ENCODE measurements at regions not wholly inside any gene's neighbourhood (a gene's known extent, or its start where the extent isn't known, plus 50 kb on each side); places are given as distances from the start of the nearest gene placed in this dataset.
"Not testable (repeated sequence)": the region's sequence is repeated elsewhere in the genome, so short reads cannot be mapped to it uniquely, and the experiment has no call there.

DNA sequence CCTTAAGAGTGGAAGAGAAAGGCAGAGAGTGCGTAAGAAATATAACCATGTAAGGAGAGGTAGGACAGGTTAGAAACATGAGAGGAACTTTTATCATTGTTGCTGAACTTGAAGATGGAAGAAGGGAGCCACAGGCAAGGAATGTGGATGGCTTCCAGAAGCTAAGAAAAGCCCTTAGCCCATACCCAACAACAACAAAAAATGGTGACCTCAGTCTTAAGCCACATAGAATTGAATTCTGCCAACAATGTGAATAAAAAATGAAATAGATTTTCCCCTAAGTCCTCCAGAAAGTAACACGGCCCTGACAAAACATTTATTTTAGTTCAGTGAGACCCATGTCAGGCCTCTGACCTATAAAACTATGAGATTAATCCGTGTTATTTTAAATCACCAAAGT lies 767.3 kb downstream of the FAM181B start:
- no peak overlapping the region for H3K4me3 ChIP-seq (replicated peaks; ENCODE audit: insufficient read depth, low read length)
- H3K27ac ChIP-seq (replicated peaks), result no peak overlapping the region
- no peak for DNase-seq (ENCODE audit: low read depth in 1 of 2, low spot score in 1 of 2)
- TF ChIP-seq, protein P1, sequence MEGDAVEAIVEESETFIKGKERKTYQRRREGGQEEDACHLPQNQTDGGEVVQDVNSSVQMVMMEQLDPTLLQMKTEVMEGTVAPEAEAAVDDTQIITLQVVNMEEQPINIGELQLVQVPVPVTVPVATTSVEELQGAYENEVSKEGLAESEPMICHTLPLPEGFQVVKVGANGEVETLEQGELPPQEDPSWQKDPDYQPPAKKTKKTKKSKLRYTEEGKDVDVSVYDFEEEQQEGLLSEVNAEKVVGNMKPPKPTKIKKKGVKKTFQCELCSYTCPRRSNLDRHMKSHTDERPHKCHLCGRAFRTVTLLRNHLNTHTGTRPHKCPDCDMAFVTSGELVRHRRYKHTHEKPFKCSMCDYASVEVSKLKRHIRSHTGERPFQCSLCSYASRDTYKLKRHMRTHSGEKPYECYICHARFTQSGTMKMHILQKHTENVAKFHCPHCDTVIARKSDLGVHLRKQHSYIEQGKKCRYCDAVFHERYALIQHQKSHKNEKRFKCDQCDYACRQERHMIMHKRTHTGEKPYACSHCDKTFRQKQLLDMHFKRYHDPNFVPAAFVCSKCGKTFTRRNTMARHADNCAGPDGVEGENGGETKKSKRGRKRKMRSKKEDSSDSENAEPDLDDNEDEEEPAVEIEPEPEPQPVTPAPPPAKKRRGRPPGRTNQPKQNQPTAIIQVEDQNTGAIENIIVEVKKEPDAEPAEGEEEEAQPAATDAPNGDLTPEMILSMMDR (IDR thresholded peaks at IDR 0.05; ENCODE audit: insufficient read depth, low read length), result no peak
- TF ChIP-seq POLR2AphosphoS5 (IDR thresholded peaks at IDR 0.05; ENCODE audit: low read depth), result no peak
- no peaks in the 10 kb centered on the region for H3K27me3 ChIP-seq (ENCODE audit: insufficient read depth, poor library complexity, severe bottlenecking)

DNA sequence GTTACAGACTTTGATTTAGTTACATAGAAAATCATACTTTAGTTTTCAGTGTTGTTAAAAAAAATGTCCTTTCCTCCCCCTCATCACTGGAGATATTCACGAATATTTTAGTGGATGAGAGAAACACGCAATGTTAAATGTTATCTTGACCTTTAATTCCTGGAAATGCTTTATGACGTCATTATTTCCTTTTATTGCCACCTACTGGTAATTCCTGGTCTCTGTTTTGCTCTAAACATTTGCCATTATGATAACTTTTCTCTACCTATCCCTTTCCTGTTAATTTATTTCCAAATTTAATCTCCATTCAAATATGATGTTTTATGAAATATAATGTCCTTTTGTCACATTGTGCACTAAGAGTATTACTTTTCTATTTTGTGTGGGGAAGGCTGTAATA lies 770.6 kb downstream of the FAM181B start:
- no peak for DNase-seq (ENCODE audit: low read depth in 1 of 2, low spot score in 1 of 2)
- Histone ChIP-seq H3K27ac (replicated peaks) (no peak overlapping the region), H3K4me3 (replicated peaks; ENCODE audit: insufficient read depth, low read length) (no peak overlapping the region), H3K27me3 (ENCODE audit: insufficient read depth, poor library complexity, severe bottlenecking) (no peaks in the 10 kb centered on the region)
- TF ChIP-seq, protein P1 (IDR thresholded peaks at IDR 0.05; ENCODE audit: insufficient read depth, low read length), result no peak
- TF ChIP-seq, protein P2, sequence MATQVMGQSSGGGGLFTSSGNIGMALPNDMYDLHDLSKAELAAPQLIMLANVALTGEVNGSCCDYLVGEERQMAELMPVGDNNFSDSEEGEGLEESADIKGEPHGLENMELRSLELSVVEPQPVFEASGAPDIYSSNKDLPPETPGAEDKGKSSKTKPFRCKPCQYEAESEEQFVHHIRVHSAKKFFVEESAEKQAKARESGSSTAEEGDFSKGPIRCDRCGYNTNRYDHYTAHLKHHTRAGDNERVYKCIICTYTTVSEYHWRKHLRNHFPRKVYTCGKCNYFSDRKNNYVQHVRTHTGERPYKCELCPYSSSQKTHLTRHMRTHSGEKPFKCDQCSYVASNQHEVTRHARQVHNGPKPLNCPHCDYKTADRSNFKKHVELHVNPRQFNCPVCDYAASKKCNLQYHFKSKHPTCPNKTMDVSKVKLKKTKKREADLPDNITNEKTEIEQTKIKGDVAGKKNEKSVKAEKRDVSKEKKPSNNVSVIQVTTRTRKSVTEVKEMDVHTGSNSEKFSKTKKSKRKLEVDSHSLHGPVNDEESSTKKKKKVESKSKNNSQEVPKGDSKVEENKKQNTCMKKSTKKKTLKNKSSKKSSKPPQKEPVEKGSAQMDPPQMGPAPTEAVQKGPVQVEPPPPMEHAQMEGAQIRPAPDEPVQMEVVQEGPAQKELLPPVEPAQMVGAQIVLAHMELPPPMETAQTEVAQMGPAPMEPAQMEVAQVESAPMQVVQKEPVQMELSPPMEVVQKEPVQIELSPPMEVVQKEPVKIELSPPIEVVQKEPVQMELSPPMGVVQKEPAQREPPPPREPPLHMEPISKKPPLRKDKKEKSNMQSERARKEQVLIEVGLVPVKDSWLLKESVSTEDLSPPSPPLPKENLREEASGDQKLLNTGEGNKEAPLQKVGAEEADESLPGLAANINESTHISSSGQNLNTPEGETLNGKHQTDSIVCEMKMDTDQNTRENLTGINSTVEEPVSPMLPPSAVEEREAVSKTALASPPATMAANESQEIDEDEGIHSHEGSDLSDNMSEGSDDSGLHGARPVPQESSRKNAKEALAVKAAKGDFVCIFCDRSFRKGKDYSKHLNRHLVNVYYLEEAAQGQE (IDR thresholded peaks at IDR 0.05; ENCODE audit: insufficient replicate concordance, low read depth), result no peak
- no peak for TF ChIP-seq GABPA (IDR thresholded peaks at IDR 0.05; ENCODE audit: low read depth)
- TF ChIP-seq SPI1 (IDR thresholded peaks at IDR 0.05; ENCODE audit: borderline replicate concordance, low read depth), result no peak
- no peak for TF ChIP-seq POLR2AphosphoS5 (IDR thresholded peaks at IDR 0.05; ENCODE audit: low read depth)

DNA sequence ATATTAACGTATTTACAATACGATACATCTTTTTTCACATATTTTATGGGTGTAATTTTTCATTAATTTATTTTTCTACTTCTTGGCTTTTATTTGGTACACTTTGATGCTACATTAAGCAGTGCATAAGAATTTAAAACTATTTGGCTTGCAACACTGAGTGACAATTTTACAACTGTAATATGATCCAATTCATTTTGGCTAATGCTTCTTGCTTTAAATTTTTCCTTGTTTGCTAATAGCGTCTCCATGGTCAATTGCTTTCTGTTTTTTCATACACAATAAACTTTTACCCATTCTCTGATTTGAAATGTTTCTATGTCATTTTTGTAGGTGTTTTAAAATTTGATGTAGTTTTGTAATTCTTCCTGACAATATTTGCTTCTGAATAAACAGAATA lies 773.2 kb downstream of the FAM181B start:
- no peak for DNase-seq (ENCODE audit: low read depth in 1 of 2, low spot score in 1 of 2)
- TF ChIP-seq, protein P2 (IDR thresholded peaks at IDR 0.05; ENCODE audit: insufficient replicate concordance, low read depth), result no peak
- TF ChIP-seq SPI1 (IDR thresholded peaks at IDR 0.05; ENCODE audit: borderline replicate concordance, low read depth) (no peak), POLR2AphosphoS5 (IDR thresholded peaks at IDR 0.05; ENCODE audit: low read depth) (no peak), GABPA (IDR thresholded peaks at IDR 0.05; ENCODE audit: low read depth) (no peak)
- TF ChIP-seq, protein P1 (IDR thresholded peaks at IDR 0.05; ENCODE audit: insufficient read depth, low read length), result no peak
- Histone ChIP-seq H3K4me3 (replicated peaks; ENCODE audit: insufficient read depth, low read length) (no peak overlapping the region), H3K27ac (replicated peaks) (no peak overlapping the region), H3K27me3 (ENCODE audit: insufficient read depth, poor library complexity, severe bottlenecking) (no peaks in the 10 kb centered on the region)

DNA sequence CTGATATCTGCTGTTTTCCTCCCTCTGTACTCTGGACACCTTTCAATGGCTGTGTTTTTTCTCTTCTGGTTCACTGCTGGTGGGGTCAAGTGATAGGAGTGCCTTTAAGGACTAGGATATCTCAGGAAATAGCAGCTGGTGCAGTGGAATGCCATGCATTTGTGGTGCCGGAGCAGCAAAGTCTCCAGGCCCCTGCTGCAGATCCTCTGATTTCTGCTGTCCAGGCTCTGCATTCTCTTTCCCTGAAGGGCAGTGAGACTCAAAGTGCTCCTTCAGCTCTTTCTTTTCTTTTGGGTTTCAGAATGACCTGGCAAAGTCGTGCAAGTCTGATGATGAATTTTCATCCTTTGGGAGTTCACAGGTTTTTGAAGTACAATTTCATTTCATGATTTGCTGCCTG lies 774.3 kb downstream of the FAM181B start:
- DNase-seq (ENCODE audit: low read depth in 1 of 2, low spot score in 1 of 2), result no peak
- Histone ChIP-seq H3K4me3 (replicated peaks; ENCODE audit: insufficient read depth, low read length) (no peak overlapping the region), H3K27ac (replicated peaks) (no peak overlapping the region), H3K27me3 (ENCODE audit: insufficient read depth, poor library complexity, severe bottlenecking) (no peaks in the 10 kb centered on the region)
- TF ChIP-seq, protein P2 (IDR thresholded peaks at IDR 0.05; ENCODE audit: insufficient replicate concordance, low read depth), result no peak
- no peak for TF ChIP-seq POLR2AphosphoS5 (IDR thresholded peaks at IDR 0.05; ENCODE audit: low read depth)
- TF ChIP-seq GABPA (IDR thresholded peaks at IDR 0.05; ENCODE audit: low read depth), result no peak

DNA sequence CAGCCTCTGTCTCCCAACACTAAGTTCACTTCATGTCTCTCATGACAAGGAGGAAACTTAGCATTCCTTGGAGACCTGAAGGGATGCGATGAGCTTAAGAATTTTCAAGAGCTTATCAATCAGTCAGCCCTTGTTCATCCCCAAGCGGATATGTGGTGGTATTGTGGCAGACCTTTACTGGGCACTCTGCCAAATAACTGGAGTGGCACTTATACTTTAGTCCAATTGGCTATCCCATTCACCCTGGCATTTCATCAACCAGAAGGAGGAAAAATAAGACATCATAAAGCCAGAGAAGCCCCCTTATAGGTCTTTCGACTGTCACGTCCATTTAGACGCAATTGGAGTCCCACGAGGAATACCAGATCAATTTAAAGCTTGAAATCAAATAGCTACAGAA lies 779.4 kb downstream of the FAM181B start:
- H3K4me3 ChIP-seq (replicated peaks; ENCODE audit: insufficient read depth, low read length); H3K27me3 ChIP-seq (ENCODE audit: insufficient read depth, poor library complexity, severe bottlenecking); DNase-seq (ENCODE audit: low read depth in 1 of 2, low spot score in 1 of 2); H3K27ac ChIP-seq (replicated peaks): not testable (repeated sequence)

Data from HL-60 (cell line).